ENCODE measurements at regions not wholly inside any gene's neighbourhood (a gene's known extent, or its start where the extent isn't known, plus 50 kb on each side); places are given as distances from the start of the nearest gene placed in this dataset.

DNA sequence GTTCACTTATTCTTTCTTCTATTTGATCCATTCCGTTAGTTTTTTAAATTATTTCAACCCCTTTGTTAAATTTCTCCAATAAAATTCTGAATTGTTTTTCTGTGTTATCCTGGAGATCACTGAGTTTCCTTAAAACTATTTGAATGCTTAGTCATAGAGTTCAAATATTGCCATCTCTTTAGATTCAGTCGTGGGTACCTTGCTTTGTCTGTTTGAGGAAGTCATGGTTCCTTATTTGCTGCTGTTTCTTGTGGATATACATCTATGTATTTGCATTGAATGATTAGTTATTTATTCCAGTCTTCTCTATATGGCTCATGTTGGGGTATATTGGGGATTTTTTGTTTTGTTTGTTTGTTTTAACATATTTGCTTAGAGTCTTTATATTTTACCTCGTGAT, 80.6 kb downstream of the HINT1 start:
- ChIA-PET CTCF (no interaction called here), POLR2A (no interaction called here)
- DNase-seq (no peak), ATAC-seq (ENCODE audit: poor library complexity) (no peak)
- no peaks in the 10 kb centered on the region for H3K27me3 ChIP-seq (ENCODE audit: control insufficient read depth in 1 of 2, insufficient read depth in 2 of 2, low read length in 2 of 2)
- no peak overlapping the region for H3K4me3 Mint-ChIP-seq
- no peaks in the 10 kb centered on the region for H3K36me3 ChIP-seq (ENCODE audit: insufficient read depth, low read length)
- H3K27ac ChIP-seq (ENCODE audit: low read depth in 1 of 2, low read length in 2 of 2), result no peak overlapping the region
- intact Hi-C loops (cut with DNase I, micrococcal nuclease), result no loop called here
- no peak overlapping the region for H3K27ac Mint-ChIP-seq
- H3K36me3 Mint-ChIP-seq (ENCODE audit: low read depth), result no peaks in the 10 kb centered on the region
- peaks cover 0 to 8% of the 10 kb centered on the region in 2 experiments for H3K9me3 ChIP-seq (ENCODE audit: control insufficient read depth in 1 of 2, insufficient read depth in 1 of 2, low read length in 2 of 2)
- H3K4me3 ChIP-seq (ENCODE audit: low read length), result no peak overlapping the region
- no peaks in the 10 kb centered on the region for H3K9me3 Mint-ChIP-seq
- TF ChIP-seq, protein P1, sequence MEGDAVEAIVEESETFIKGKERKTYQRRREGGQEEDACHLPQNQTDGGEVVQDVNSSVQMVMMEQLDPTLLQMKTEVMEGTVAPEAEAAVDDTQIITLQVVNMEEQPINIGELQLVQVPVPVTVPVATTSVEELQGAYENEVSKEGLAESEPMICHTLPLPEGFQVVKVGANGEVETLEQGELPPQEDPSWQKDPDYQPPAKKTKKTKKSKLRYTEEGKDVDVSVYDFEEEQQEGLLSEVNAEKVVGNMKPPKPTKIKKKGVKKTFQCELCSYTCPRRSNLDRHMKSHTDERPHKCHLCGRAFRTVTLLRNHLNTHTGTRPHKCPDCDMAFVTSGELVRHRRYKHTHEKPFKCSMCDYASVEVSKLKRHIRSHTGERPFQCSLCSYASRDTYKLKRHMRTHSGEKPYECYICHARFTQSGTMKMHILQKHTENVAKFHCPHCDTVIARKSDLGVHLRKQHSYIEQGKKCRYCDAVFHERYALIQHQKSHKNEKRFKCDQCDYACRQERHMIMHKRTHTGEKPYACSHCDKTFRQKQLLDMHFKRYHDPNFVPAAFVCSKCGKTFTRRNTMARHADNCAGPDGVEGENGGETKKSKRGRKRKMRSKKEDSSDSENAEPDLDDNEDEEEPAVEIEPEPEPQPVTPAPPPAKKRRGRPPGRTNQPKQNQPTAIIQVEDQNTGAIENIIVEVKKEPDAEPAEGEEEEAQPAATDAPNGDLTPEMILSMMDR (IDR thresholded peaks at IDR 0.05), result no peak
- H3K27me3 Mint-ChIP-seq, result no peaks in the 10 kb centered on the region
- no peaks in the 10 kb centered on the region for H3K4me1 Mint-ChIP-seq (ENCODE audit: low read depth)
- H3K4me1 ChIP-seq (ENCODE audit: insufficient read depth, low read length), result no peaks in the 10 kb centered on the region

DNA sequence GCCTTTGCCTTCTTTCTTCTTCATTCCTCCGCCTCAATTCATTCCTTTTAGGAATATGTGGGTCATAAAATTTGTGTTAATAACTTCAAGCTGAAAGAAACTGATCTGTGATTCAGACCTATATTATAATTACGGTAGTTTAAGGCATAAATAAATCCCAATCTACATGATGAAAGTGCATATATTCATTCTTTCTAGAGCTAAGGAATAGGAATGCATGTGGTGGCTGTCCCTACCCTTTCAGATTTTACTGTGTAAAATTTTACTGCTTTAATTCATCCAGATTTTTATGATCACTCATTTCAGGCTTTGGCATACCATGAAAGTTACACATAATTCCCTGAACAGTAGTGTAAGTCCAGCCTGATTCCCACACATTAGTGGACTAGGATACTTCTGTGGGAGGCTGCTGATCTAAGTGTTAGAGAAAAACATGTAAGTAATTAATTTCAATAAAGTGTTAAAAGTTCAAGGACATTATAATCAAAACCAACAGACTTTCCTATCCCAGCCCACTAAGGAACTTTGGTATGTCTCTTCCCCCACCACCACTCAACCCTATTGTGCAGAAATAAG, 83.1 kb downstream of the HINT1 start:
- H3K27ac ChIP-seq (ENCODE audit: low read depth in 1 of 2, low read length in 2 of 2), result no peak overlapping the region
- H3K27me3 Mint-ChIP-seq, result no peaks in the 10 kb centered on the region
- intact Hi-C loops (cut with DNase I, micrococcal nuclease), result no loop called here
- no peaks in the 10 kb centered on the region for H3K36me3 ChIP-seq (ENCODE audit: insufficient read depth, low read length)
- no peaks in the 10 kb centered on the region for H3K36me3 Mint-ChIP-seq (ENCODE audit: low read depth)
- no peak for DNase-seq
- H3K4me1 Mint-ChIP-seq (ENCODE audit: low read depth), result peaks cover 19% of the 10 kb centered on the region
- no peak overlapping the region for H3K4me3 ChIP-seq (ENCODE audit: low read length)
- ChIA-PET POLR2A (no interaction called here), CTCF (interaction anchor here (1.2 kb wide), 1 partner anchor 10 kb away, joined by 5 read pairs; no protein-coding TSS in a partner anchor)
- no peaks in the 10 kb centered on the region for H3K4me1 ChIP-seq (ENCODE audit: insufficient read depth, low read length)
- no peak overlapping the region for H3K27ac Mint-ChIP-seq
- ATAC-seq (ENCODE audit: poor library complexity), result no peak
- H3K9me3 Mint-ChIP-seq, result no peaks in the 10 kb centered on the region
- no peaks in the 10 kb centered on the region for H3K9me3 ChIP-seq (ENCODE audit: control insufficient read depth in 1 of 2, insufficient read depth in 1 of 2, low read length in 2 of 2)
- H3K27me3 ChIP-seq (ENCODE audit: control insufficient read depth in 1 of 2, insufficient read depth in 2 of 2, low read length in 2 of 2), result no peaks in the 10 kb centered on the region
- TF ChIP-seq, protein P1 (IDR thresholded peaks at IDR 0.05), result no peak
- no peak overlapping the region for H3K4me3 Mint-ChIP-seq

DNA sequence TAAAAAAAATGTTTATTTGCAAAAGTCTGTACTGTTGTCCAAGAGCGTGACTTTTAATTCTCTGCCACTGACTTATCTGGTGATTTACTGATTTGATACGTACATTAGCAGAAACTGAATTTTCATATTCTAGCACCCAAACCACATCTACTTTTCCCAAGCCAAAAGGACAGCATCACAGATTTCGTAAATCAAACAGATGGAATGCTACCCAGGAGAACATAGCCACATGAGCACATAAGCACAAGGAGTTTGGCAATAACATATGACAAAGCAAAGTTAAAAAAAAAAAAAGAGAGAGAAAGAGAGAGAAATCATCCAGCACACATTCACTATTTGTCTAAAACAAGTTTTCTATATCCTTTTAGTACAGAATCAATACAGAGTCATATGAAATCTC, 83.7 kb downstream of the HINT1 start:
- Mint-ChIP-seq H3K4me3 (no peak overlapping the region), H3K36me3 (ENCODE audit: low read depth) (no peaks in the 10 kb centered on the region), H3K27me3 (no peaks in the 10 kb centered on the region), H3K9me3 (no peaks in the 10 kb centered on the region), H3K27ac (no peak overlapping the region), H3K4me1 (ENCODE audit: low read depth) (peaks cover 23% of the 10 kb centered on the region)
- Histone ChIP-seq H3K4me3 (ENCODE audit: low read length) (no peak overlapping the region), H3K4me1 (ENCODE audit: insufficient read depth, low read length) (no peaks in the 10 kb centered on the region), H3K27me3 (ENCODE audit: control insufficient read depth in 1 of 2, insufficient read depth in 2 of 2, low read length in 2 of 2) (no peaks in the 10 kb centered on the region), H3K27ac (ENCODE audit: low read depth in 1 of 2, low read length in 2 of 2) (no peak overlapping the region), H3K9me3 (ENCODE audit: control insufficient read depth in 1 of 2, insufficient read depth in 1 of 2, low read length in 2 of 2) (no peaks in the 10 kb centered on the region), H3K36me3 (ENCODE audit: insufficient read depth, low read length) (no peaks in the 10 kb centered on the region)
- ChIA-PET POLR2A (no interaction called here), CTCF (no interaction called here)
- intact Hi-C loops (cut with DNase I, micrococcal nuclease), result no loop called here
- TF ChIP-seq, protein P1 (IDR thresholded peaks at IDR 0.05), result no peak
- no peak for ATAC-seq (ENCODE audit: poor library complexity)
- no peak for DNase-seq
